KG1 (cell line): ENCODE measurements at regions not wholly inside any gene's neighbourhood (a gene's known extent, or its start where the extent isn't known, plus 50 kb on each side); places are given as distances from the start of the nearest gene placed in this dataset.

ENCODE experiments used
- DNase-seq: peaks from one replicate; lab custom pipeline; 2025; lab: John Stamatoyannopoulos, UW

DNA sequence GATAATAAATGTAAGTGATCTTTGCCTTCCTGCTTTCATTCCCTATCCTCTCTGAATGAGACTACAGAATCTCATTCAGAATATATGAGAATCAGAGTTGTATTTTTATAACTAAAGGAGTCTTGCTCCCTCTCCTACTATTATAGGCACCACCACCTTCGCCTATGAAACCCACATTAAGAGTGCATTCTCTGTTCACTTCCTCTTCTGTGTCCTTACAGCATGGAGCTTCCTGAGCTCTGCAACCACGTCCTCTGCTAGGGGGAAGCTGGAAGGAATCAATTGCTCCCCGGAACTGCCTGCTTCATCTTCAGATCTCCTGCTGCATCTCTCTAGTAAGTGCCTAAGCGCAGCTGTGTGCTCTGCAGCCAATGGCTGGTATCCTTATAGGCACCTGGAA lies 820.7 kb downstream of the GRID1 start:
- DNase-seq: no peak

DNA sequence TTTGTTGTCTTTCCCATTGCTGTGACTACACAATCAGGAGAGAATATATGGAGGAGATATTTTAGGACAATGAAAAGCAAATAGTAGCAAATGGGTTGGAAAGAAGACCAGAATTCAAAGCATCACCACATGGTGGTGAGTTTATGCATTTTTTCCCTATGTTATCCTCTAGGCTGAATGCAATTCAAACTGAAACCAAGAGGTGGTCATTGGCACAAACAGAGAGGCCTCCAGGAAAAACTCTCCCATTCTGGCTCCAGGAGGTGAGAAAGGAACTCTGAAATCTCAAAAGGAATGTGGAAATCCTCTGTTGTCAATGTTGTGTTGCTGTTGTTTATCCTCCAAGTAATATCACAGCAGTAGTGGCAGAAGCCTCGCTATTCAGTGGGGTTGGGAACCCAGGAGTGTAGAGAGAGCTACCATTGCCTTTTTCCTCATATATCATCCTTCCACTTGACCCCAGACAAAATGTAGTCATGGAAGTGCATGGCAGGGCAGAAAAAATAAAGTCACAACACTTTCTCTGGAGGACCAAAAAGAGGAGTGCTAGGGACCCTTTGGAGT lies 819.1 kb downstream of the GRID1 start:
- DNase-seq: no peak

DNA sequence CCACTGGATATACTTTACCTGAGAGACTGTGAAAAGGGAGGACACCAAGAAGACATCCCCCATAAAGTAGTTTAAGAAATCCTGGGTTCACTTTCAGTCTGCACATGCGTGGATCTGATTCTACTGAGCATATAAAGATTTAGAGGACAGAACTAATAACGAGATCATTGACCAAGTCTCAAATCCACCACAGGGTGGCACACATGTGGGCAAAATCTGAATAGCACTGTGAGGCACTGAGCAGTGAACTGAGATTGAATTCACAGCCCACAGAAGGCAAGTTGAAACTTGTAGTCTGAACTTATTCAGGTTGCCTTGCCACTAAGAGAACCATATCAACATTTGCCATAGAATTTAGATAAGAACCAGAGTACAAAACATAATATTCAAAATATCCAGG lies 818.6 kb downstream of the GRID1 start:
- DNase-seq: no peak
